ENCODE measurements at regions not wholly inside any gene's neighbourhood (a gene's known extent, or its start where the extent isn't known, plus 50 kb on each side); places are given as distances from the start of the nearest gene placed in this dataset.

DNA sequence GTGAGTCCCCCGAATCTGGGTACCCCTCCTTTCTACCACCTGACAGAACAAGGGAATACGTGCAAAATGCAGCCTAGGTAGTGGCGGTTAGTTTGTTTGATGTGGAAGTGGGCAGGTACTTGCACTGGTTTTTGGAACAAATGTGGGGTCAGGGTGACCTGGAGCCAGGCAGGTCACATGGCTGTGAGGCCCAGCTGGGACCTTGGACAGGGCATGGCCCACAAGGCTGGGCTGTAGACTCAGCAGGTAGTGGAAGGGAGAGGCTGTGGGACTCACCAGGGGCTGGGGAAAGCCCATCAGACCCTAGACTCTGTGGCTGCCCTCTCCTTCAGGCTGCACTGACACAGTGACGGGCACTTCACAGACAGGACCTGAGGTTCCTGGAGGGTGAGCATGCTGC is 159.9 kb upstream of the ADCY1 start:
- TF ChIP-seq, protein P1, sequence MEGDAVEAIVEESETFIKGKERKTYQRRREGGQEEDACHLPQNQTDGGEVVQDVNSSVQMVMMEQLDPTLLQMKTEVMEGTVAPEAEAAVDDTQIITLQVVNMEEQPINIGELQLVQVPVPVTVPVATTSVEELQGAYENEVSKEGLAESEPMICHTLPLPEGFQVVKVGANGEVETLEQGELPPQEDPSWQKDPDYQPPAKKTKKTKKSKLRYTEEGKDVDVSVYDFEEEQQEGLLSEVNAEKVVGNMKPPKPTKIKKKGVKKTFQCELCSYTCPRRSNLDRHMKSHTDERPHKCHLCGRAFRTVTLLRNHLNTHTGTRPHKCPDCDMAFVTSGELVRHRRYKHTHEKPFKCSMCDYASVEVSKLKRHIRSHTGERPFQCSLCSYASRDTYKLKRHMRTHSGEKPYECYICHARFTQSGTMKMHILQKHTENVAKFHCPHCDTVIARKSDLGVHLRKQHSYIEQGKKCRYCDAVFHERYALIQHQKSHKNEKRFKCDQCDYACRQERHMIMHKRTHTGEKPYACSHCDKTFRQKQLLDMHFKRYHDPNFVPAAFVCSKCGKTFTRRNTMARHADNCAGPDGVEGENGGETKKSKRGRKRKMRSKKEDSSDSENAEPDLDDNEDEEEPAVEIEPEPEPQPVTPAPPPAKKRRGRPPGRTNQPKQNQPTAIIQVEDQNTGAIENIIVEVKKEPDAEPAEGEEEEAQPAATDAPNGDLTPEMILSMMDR (IDR thresholded peaks at IDR 0.05; ENCODE audit: poor library complexity, severe bottlenecking) = no peak
- TF ChIP-seq POLR2AphosphoS5 (IDR thresholded peaks at IDR 0.05) (no peak), RAD21 (conservative IDR thresholded peaks at IDR 0.05) (no peak)

All from neural cell (in vitro differentiated cells).